CD4-positive, alpha-beta T cell (primary cell): ENCODE measurements at regions not wholly inside any gene's neighbourhood (a gene's known extent, or its start where the extent isn't known, plus 50 kb on each side); places are given as distances from the start of the nearest gene placed in this dataset.

Experiments
- ATAC-seq: fragments of 200-7000 bp; cut with Tn5 transposase; one replicate; pipeline ENCODE4 v1.10.0; 2022; ENCODE audit warnings: mild to moderate bottlenecking; ENCODE audit not compliant: poor library complexity
- CTCF ChIA-PET: fragments of 350-600 bp; sonication (Branson Sonifier 250); formaldehyde crosslinking; loops from one replicate; lab custom pipeline; 2021; ENCODE audit warnings: antibody characterized with exemption, inconsistent platforms; lab: Charles Lee
- POLR2A ChIA-PET: fragments of 350-600 bp; sonication (Branson Sonifier 250); formaldehyde crosslinking; loops from one replicate; lab custom pipeline; 2021; ENCODE audit warnings: antibody characterized with exemption, inconsistent platforms; lab: Charles Lee
- DNase-seq, 14 experiments: peaks; one replicate each; pipeline ENCODE4 v3.0.0-alpha.2; 2013 to 2020; ENCODE audit warnings: mixed read lengths in 2 of 14
- H3K27ac ChIP-seq, 2 donors: one replicate each; pipeline versions ENCODE4 v1.5.1 to v1.7.0; 2013; ENCODE audit warnings: low read length in 2 of 2, low read depth in 1 of 2, mild to moderate bottlenecking in 1 of 2
- H3K27me3 ChIP-seq, 2 experiments: 1 replicate in 1 of 2; 2 replicates in 1 of 2; pipeline versions ENCODE4 v1.6.1 to v1.7.0; 2013; ENCODE audit warnings: low read length in 2 of 2, control low read depth in 1 of 2, mild to moderate bottlenecking in 1 of 2, moderate library complexity in 1 of 2; ENCODE audit not compliant: insufficient read depth in 2 of 2, control insufficient read depth in 1 of 2
- H3K36me3 ChIP-seq: one replicate; pipeline ENCODE4 v1.6.1; 2013; ENCODE audit warnings: low read length, control low read depth; ENCODE audit not compliant: insufficient read depth
- H3K4me1 ChIP-seq: one replicate; pipeline ENCODE4 v1.6.1; 2013; ENCODE audit warnings: low read length, control low read depth; ENCODE audit not compliant: insufficient read depth
- H3K4me3 ChIP-seq: one replicate; pipeline ENCODE4 v1.5.1; 2013; ENCODE audit warnings: mild to moderate bottlenecking, low read length, moderate library complexity
- H3K9me3 ChIP-seq, 2 experiments: 1 replicate in 1 of 2; 2 replicates in 1 of 2; pipeline versions ENCODE4 v1.6.1 to v1.7.0; 2013; ENCODE audit warnings: low read length in 2 of 2, mild to moderate bottlenecking in 2 of 2, control low read depth in 1 of 2, moderate library complexity in 1 of 2; ENCODE audit not compliant: control insufficient read depth in 1 of 2, insufficient read depth in 1 of 2
- H3K27ac Mint-ChIP-seq: one replicate; pipeline ENCODE4 v1.8.0; 2020; ENCODE audit warnings: mixed read lengths
- H3K27me3 Mint-ChIP-seq: one replicate; pipeline ENCODE4 v1.8.0; 2021; ENCODE audit warnings: mixed read lengths
- H3K36me3 Mint-ChIP-seq: one replicate; pipeline ENCODE4 v1.8.0; 2021; ENCODE audit warnings: low read depth, mixed read lengths
- H3K4me1 Mint-ChIP-seq: one replicate; pipeline ENCODE4 v1.8.0; 2021; ENCODE audit warnings: low read depth, mixed read lengths
- H3K4me3 Mint-ChIP-seq: one replicate; pipeline ENCODE4 v1.8.0; 2020; ENCODE audit warnings: mild to moderate bottlenecking, mixed read lengths
- H3K9me3 Mint-ChIP-seq: one replicate; pipeline ENCODE4 v1.8.0; 2020; ENCODE audit warnings: mixed read lengths
- CTCF ChIP-seq: fragments of 200-600 bp; IDR thresholded peaks from one replicate; pipeline ENCODE4 v1.8.0; 2022; ENCODE audit warnings: antibody characterized with exemption, mild to moderate bottlenecking
- intact Hi-C, 2 experiments: fragments of 100-400 bp; cut with DNase I in 1 of 2; cut with micrococcal nuclease in 1 of 2; formaldehyde crosslinking; loops; one replicate each; pipeline versions ENCODE4 v1.15.1 to v1.9.0; 2023 to 2025; cut with DNase I, micrococcal nuclease

- Histone ChIP-seq H3K36me3 (no peaks in the 10 kb centered on the region), H3K27ac (no peak overlapping the region), H3K27me3 (no peaks in the 10 kb centered on the region), H3K9me3 (peaks cover 4 to 12% of the 10 kb centered on the region in 2 experiments), H3K4me1 (no peaks in the 10 kb centered on the region), H3K4me3 (no peak overlapping the region)
- Mint-ChIP-seq H3K27me3 (no peaks in the 10 kb centered on the region), H3K4me1 (no peaks in the 10 kb centered on the region), H3K4me3 (no peak overlapping the region), H3K9me3 (peaks cover 10% of the 10 kb centered on the region), H3K36me3 (no peaks in the 10 kb centered on the region), H3K27ac (no peak overlapping the region)
- no peak for DNase-seq
- ChIA-PET CTCF (no interaction called here), POLR2A (no interaction called here)
- no peak for ATAC-seq
- no peak for TF ChIP-seq CTCF
- intact Hi-C loops = no loop called here
Measured at GRCh38 chr7:15924910-15925309, 238.4 kb upstream of the MEOX2 start.

- Histone ChIP-seq H3K9me3 (peaks cover 4 to 12% of the 10 kb centered on the region in 2 experiments), H3K27me3 (no peaks in the 10 kb centered on the region), H3K4me1 (no peaks in the 10 kb centered on the region), H3K4me3 (no peak overlapping the region), H3K36me3 (no peaks in the 10 kb centered on the region), H3K27ac (no peak overlapping the region)
- ChIA-PET CTCF (no interaction called here), POLR2A (no interaction called here)
- intact Hi-C loops = no loop called here
- no peak for TF ChIP-seq CTCF
- H3K4me3 Mint-ChIP-seq = no peak overlapping the region
- H3K27ac Mint-ChIP-seq = no peak overlapping the region
- peaks cover 9% of the 10 kb centered on the region for H3K9me3 Mint-ChIP-seq
- no peaks in the 10 kb centered on the region for H3K36me3 Mint-ChIP-seq
- ATAC-seq (no peak), DNase-seq (no peak)
- no peaks in the 10 kb centered on the region for H3K27me3 Mint-ChIP-seq
- H3K4me1 Mint-ChIP-seq = no peaks in the 10 kb centered on the region
Measured at GRCh38 chr7:15922002-15922401, 235.5 kb upstream of the MEOX2 start.

- no peak for TF ChIP-seq CTCF
- Histone ChIP-seq H3K9me3 (peaks cover 4 to 12% of the 10 kb centered on the region in 2 experiments), H3K27ac (no peak overlapping the region), H3K4me1 (no peaks in the 10 kb centered on the region), H3K36me3 (no peaks in the 10 kb centered on the region), H3K27me3 (no peaks in the 10 kb centered on the region), H3K4me3 (no peak overlapping the region)
- Mint-ChIP-seq H3K4me1 (no peaks in the 10 kb centered on the region), H3K36me3 (no peaks in the 10 kb centered on the region), H3K9me3 (peaks cover 9% of the 10 kb centered on the region), H3K27ac (no peak overlapping the region), H3K27me3 (no peaks in the 10 kb centered on the region), H3K4me3 (no peak overlapping the region)
- no peak for ATAC-seq
- CTCF ChIA-PET = no interaction called here
- no peak for DNase-seq
- POLR2A ChIA-PET = no interaction called here
- intact Hi-C loops = no loop called here
Measured at GRCh38 chr7:15921576-15921975, 235.1 kb upstream of the MEOX2 start.
